Activated CD8-positive, alpha-beta memory T cell treated with anti-CD3 and anti-CD28 coated beads, Interleukin-2, amount 50 U/mL, for 24 hours (primary cell): ENCODE measurements at regions not wholly inside any gene's neighbourhood (a gene's known extent, or its start where the extent isn't known, plus 50 kb on each side); places are given as distances from the start of the nearest gene placed in this dataset.
"Not testable (repeated sequence)": the region's sequence is repeated elsewhere in the genome, so short reads cannot be mapped to it uniquely, and the experiment has no call there.

ENCODE experiments used
- DNase-seq: peaks from one replicate; pipeline ENCODE4 v3.0.0-alpha.2; 2020; ENCODE audit errors: extremely low read depth

DNA sequence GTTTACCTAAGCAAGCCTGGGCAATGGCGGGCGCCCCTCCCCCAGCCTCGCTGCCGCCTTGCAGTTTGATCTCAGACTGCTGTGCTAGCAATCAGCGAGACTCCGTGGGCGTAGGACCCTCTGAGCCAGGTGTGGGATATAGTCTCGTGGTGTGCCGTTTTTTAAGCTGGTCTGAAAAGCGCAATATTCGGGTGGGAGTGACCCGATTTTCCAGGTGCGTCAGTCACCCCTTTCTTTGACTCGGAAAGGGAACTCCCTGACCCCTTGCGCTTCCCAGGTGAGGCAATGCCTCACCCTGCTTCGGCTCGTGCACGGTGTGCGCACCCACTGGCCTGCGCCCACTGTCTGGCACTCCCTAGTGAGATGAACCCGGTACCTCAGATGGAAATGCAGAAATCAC, 442.6 kb upstream of the MTPN start:
- DNase-seq, result not testable (repeated sequence)

DNA sequence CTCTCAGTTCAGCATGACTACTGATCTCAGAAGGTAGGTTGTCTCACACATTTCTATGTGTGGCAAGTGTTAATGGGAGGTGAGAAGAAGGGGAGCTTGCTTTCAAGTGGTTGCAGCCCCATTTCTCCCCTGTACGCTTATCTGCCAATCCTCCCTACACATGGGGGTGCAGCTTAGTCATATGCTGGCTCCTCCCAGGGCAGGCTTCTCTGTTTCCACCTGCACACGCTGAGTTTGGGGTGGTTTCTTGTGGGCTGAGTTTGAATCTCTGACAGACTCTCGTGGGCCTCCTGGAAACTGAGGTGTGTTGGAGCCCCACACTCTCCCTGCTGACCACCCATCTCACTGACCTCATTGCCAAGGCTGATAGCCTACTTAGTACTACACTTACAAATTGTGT, 435.8 kb upstream of the MTPN start:
- no peak for DNase-seq

DNA sequence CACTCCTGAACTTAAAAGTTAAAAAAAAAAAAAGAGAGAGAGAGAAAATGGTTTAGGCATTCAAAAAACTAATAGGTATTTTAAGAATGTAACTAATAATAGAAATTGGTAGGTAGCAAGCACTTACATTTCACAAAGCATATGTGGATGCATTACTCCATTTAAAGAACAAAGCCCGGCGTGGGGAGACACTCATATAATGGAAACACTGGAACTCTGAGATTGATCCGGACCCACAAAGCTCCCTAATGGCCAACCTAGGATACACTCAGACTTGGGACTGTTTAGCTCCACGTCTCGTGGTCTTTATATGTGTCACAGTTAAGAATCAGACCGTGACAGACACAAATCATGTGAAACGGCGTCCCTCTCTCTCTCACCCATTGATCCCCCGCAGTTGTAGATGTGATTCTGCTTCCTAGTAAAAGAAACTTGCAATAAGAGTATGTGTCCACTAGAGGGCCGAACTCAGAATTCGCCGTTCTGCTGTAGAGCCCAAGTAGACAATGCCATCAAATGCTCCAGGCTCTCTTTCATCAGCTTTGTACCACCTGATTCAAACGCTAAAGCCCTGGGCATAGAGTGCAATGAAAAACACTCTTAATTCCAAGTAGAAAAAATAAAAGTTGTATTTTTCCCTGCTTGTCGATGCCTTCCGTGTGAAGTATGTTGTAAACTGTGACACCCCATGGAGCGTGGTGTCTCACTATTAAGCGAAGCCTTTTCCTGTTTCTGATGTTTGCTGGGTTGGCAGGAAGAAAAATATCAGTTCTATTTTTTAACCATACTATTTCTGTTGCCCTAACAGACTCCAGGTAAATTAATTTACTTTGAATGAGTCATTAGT, 429.0 kb upstream of the MTPN start:
- DNase-seq, result no peak

DNA sequence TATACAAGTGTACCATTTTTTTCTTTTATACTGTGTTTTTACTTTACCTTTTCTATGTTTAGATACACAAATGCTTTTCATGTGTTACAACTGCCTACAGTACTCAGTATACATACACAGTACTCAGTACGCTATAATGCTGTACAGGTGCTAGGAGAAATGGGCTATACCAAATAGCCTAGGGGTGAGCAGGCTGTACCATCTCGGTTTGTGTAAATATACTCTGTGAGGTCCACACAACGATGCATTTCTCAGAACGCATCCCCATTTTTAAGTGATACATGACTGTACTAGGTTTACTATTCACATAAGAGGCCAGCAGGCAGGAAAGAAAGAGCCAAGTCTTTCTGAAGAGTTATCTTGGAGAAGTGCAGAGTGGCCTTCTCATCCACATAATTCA, 426.4 kb upstream of the MTPN start:
- DNase-seq, result no peak

DNA sequence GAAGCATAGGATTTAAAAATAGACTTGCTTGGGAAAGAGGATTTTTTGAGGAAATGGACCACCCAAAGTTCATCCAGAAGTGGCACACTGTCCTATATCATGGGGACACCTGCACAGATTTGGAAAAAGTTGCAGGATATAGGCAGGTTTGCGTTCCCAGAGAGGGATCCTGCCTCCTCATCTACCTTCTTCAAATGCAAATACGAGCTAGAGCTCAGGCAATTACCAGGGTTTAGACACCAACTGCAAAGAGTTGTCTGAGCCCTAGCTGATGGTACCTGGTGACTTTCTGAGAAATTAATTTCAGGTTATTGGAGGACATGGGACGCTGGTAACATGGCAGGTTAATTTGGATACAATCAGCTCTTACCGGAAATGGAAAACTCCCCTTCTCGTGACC, 423.7 kb upstream of the MTPN start:
- DNase-seq, result no peak

DNA sequence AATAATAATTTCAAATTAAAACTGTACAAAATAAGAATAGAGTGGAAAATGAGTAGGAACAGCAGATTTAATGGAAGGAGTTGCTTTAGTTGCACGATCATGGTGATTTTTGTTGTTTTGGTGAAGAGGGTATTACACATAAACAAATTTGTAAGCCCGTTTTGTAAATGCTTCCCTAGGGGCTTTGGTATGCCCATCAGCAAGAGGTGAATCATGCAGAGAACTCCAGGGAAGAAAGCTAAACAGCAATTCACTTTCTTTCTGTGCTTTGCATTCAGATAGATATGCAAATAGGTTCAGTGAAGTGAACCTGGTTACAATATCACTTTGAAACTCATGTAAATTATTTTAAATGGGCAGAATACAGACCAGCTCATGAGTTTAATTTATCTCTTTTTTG, 422.2 kb upstream of the MTPN start:
- DNase-seq, result no peak

DNA sequence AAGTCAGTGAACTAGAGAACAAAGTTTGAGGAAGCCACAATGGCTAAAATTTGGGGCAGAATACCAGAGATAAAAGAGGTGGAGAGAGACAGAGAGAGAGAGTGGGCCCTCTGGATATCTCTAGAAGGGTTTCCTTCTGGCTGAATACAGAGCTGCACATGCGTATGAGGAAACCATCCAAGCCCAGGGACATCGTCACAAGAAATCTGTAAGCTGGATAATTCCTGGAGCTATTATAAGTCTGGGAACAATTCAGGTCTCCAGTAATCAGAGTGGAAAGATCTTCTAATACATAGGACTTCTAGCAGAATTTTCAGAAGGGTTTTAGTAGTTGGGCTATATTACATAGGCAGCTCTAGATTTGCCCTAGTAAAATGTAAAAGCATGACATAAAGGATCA, 415.7 kb upstream of the MTPN start:
- DNase-seq, result no peak

DNA sequence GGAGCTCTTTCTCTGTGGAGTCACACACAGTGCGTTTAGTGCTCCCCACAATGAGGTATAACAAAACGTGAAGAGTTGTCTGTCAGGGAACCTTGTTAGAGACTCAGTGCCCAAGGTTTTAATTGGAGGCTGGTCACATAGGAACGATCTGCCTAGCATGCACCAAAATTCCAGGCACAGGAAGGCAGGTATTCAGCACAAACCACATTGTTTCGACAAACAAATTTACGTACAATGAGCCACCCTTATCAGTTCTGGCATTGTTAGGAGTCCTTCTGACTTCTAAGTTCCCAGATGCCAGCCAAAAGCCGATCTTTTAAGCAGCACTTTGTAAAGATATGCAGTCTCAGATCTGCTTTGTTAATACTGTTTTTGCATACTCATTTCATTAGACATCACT, 414.2 kb upstream of the MTPN start:
- no peak for DNase-seq

DNA sequence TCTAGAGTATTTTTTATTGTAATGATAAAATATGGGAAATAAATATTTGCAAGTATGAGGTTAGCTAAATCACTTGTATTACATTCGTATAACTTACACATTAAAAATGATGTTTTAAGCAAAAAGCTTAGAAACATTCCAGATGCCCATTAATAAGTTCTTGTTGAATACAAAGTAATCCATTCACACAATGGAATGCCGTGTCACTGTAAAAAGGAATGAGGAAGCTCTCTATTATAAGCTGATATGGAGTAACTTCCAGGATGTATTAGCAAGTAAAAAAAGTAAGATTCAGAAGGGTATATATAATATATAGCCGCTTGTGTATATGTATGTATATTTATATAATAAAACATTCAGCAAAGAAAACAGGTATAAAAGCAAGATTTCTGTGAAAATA, 412.8 kb upstream of the MTPN start:
- DNase-seq, result no peak

DNA sequence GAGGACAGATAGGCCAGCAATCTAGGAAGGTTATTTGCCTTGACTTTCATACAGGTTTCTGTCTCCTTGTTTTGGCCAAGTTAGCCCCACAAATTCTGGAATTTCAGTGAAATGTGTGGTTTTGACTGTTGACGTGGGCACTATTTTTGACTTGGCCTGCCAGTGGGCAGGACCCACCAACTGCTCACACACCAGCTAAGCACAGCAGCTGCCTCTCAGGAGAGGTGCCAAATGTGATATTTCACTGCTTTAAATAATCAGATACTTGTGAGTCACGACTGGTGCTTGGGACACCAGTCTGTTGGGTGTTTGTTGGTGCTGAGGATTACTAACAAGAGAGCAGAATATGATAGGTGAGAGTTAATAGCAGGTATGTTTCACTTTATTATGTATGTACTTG, 409.7 kb upstream of the MTPN start:
- no peak for DNase-seq

DNA sequence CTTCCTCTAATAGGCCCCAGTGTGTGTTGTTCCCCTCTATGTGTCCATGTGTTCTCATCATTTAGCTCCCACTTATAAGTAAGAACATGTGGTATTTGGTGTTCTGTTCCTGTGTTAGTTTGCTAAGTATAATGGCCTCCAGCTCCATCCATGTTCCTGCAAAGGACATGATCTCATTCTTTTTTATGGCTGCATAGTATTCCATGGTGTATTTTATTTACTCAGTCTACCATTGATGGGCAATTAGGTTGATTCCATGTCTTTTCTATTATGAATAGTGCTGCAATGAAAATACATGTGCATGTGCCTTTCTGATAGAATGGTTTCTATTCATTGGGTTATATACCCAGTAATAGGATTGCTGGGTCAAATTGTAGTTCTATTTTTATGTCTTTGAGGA, 394.2 kb upstream of the MTPN start:
- DNase-seq, result not testable (repeated sequence)

DNA sequence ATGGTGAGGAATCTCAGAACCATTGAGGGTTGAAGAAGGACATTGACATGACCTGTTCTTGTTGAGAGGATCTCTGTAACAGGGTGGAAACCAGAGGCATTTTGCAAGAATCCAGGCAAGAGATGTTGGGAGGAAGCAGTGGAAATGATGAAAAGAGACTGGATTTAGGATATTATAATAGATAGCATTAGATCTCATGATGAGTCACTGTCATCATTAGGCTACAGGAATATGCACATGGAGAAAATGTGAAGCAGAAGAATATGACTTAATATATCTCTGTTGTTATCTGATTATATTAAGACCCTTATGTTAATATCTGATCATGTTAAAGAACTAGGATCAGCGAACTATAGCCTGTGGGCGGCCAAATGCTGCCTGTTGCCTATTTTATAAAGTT, 393.0 kb upstream of the MTPN start:
- DNase-seq, result no peak

DNA sequence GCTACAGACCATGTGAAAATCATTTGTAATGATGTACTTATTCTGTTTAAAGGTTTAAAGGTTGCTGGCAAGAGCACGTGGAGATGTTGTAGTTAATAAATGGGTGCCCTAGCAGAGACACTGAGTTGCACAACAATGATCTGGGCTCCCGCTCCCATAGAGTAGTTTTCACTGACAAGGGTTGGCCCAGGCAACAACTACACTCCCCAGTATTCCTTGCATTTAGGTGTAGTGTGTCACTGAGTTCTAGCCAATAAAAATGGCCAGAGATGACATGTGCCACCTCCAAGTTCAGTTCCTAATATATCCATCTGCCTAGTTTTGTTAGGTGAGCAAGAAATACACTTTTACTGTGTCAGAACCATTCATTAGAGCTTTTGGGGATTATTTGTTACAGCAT, 392.1 kb upstream of the MTPN start:
- no peak for DNase-seq

DNA sequence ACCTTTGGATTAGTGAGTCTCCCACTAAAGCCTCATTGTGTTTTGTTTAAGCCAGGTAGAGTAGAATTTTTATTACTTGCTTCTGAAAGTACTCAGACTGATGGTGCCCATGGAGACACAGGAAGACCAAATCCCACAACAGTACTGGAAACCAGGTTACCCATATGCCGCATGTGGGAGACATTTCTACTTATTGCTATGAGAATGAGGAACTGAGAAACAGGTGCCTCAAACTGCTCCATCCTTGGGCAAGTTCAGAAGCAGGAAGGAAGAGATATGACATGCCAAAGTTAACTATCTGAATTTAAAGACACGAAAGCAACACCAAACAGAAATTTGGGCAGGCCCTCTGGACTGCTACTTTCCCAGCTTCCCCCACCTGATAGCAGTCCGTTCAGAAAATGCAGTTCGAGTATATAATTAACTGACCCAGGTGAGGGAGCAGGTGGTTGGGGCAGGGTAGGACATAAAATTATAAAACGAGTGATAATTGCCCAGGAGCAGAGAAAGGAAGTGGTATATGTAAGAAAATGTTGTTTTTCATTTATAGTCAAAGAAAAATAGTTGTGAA, 382.3 kb upstream of the MTPN start:
- DNase-seq, result no peak

DNA sequence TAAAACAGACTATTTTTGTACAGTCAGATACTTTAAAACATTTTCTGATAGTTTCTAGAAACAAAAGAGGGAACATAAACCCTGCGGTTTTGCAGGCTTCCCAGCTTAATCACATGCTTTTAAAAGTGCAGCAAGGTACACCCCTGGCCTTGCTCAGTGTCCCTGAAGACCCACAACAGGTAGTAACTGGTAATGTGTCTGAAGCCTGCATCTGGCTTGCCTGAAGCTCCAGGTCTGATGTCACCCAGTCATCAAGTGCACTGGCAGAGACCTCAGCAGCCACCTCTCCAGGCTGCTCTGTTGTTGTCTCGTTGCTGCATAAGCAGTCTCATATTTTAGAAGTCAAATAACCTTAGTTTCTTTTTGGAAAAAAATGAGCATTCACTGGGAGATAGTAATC, 376.1 kb upstream of the MTPN start:
- no peak for DNase-seq

DNA sequence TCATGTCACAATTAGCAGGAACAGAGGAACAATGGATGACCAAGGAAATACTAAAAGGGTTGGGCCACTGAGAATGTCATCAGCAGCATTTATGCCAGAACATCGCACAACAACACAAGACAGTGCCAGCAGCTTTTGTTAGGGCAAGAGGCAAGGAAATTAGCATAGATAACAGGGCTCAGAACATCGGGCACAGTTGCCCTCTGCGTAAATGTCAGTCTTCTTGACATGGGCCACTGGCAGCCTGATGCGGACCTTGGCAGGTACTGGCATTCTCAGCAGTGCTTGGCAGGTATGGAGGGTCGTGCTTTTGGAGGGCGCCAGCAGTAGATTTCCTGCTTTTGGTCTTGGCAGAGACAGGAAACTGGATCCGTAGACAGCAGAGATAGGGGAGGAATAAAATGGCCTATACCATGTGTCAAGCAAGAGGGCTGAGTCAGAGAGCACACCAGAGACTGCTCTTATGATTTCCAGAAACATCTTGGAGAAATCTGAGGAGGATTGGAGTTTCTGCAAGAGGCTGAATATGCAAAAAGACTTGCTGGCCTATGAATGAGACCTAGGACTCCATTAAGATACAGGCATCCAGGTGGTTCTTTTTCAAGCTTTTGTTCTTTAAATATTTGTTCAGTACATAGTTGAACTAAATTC, 371.5 kb upstream of the MTPN start:
- no peak for DNase-seq

DNA sequence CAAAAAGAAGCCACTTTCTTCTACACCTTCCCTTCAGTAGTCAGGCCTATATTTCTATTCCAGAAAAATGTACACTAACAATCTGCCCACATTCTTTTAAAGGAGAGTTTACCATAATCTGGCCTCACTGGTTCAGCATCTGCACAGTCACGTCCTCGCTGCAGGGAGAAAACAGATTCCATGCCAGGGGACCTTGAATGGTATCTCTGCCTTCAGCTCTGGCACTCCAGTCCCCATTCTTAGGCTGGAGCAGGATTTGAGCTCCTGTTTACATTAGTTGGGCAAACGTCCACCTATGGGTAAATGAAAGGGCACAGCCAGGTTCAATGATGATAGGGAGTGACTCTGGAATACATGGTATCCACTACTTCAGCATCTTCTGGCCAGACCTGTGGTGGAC, 371.0 kb upstream of the MTPN start:
- DNase-seq, result no peak

DNA sequence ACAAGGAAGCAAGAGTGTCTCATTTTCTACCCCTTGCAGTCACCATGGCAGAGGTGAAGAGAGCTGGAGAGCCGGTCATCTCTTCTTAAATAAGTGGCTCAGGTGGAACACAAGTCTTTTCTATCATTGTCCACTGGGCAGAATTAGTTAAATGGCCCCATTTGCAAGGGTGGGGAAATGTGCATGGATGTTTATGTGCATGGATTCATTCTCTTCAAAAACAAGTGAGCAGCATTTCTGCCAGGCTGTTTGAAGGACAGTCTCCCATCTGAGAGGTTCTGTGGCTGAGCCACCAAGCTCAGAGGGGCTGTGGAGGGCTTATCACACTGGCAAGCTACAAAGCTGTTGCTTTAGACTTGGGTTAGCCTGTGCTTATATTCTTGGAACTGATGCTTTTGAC, 370.3 kb upstream of the MTPN start:
- no peak for DNase-seq

DNA sequence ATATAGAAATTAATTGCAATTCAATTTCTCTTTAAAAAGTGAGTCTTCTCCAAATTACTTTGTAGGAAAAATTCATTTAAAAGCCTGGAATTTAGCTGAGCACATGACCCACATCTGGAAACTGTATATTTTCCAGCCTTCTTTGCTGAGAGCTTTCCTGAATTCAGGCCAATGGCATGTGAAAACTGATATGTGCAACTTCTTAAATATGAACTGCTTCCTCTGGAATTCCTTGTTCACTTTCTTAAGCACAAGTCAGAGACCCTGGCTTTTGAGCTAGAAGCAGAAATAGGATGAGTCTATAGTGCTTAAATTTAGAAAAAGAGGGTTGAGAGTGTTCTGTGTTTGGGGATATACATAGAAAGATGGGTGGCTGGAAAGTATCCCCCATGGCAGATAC, 365.1 kb upstream of the MTPN start:
- no peak for DNase-seq

DNA sequence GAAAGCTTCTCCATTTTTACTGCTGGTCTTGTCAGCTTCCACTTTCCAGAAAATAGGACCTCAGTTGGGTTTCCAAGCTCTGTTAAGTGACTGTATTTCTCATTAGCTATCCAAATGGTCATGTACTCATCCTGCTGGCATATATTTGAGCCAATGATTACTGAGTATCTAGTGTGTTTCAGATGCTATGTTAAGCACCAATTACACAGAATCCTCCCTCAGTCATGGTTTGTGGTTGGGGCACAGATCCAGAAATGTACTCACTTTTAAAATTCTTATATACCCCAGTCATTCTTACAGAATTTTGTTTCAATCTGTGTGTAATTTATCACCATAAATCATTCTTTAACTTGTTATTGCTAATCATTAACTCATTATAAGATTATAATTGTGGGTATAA, 362.3 kb upstream of the MTPN start:
- no peak for DNase-seq

DNA sequence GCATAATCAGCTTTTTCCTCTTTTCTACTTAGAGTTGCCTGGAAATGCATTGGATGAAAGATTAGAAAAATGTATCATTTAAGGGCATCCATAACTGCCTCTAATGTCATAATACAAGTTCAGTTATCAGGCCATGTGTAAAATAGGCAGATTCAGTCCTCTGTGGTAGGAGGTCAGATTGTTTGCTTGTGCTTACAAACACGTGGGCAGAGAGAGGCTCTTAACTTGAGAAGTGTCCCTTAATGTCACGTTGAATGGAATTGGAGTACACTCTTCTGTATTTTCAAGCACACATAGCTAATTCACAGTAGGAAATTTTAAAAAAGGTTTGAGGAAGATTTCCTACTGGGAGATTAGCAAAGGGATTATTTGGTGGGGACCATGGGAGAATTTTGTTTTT, 359.8 kb upstream of the MTPN start:
- no peak for DNase-seq

DNA sequence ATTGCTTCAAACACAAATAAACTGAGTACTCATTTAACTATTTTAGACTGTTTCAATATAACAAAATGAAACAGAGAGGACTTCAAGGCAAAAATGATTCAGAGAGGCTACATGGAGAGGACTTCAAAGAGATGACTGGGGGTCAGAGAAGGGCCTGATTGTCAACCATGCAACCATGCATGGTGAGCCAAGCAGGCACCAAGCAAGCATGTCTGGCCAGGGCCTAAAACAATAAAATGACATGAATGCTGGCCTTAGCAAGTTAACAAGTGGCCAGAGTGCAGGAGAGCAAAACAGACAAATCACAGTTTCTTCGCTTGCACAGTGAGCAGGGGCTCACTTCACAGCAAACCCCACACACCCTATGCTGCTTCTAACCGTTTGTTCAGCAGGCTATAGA, 356.5 kb upstream of the MTPN start:
- DNase-seq, result no peak

DNA sequence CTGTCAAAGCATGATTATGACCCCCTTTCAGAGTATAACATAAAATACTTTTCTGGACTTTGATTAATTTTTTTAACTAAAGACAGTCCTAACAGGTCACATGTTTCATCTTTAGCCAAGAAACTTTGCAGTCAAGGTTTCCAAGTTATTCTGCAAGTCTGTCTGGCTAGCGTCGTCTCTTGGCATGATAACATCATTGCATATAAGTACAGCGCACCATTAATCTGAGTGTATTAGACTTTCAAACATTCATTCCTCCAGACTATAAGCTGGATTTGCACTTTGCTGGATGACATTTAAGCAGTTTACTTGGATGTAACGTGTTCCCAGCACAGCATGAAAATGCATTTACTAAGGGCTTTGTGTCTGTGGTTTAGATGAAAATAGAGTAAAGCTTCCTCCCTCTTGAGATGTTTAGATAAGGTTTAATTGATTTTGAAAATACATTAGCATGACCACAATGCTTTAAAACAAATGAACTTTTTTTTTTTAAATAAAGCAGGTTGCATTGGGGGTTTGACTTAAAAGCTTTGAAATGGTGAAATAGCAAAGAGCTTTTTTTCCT, 349.0 kb upstream of the MTPN start:
- DNase-seq, result no peak
